Stimulated activated CD8-positive, alpha-beta memory T cell treated with anti-CD3 and anti-CD28 coated beads, Interleukin-4, amount 100 ng/mL, for 4 hours (primary cell): ENCODE measurements at regions not wholly inside any gene's neighbourhood (a gene's known extent, or its start where the extent isn't known, plus 50 kb on each side); places are given as distances from the start of the nearest gene placed in this dataset.

Experiments used
- DNase-seq, 2 donors: peaks; one replicate each; pipeline ENCODE4 v3.0.0-alpha.2; 2020; ENCODE audit warnings: low read depth in 2 of 2, low spot score in 1 of 2

DNA sequence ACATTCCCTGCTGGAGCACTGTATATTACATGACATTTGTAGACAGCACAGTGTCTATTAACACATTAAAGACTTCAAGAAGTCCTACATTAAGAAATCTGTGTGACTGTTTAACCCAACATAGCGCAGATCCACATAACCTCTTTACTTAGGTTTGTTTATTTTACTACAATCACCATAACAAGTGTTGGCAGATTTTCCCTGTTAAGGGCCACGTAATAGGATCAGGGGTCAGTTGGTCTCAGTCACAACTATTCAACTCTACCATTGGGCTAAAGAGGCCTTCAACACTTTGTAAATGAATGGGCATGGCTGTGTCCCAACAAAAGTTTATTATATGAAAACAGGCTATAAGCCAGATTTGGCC lies 51.3 kb upstream of the ADORA2B start:
- DNase-seq = no peak

DNA sequence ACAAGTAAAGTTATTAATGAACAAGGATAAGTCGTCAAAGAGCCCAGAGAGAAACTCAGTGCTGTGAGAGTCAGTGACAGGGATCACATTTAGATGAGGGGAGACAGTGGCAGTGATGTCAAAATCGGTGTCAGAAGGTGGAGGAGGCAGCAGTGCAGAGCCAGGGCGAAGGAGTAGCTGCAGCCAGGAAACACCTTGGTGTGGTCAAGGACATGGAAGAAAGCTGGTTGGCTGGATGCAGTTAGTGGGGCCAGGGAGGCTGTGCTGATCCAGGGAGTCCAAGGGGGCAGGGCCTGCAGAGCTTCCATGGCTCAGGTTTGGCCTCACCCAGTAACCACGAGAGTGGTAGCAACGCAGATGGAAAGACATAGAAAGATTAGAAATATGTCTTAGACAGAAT lies 50.7 kb upstream of the ADORA2B start:
- no peak for DNase-seq

DNA sequence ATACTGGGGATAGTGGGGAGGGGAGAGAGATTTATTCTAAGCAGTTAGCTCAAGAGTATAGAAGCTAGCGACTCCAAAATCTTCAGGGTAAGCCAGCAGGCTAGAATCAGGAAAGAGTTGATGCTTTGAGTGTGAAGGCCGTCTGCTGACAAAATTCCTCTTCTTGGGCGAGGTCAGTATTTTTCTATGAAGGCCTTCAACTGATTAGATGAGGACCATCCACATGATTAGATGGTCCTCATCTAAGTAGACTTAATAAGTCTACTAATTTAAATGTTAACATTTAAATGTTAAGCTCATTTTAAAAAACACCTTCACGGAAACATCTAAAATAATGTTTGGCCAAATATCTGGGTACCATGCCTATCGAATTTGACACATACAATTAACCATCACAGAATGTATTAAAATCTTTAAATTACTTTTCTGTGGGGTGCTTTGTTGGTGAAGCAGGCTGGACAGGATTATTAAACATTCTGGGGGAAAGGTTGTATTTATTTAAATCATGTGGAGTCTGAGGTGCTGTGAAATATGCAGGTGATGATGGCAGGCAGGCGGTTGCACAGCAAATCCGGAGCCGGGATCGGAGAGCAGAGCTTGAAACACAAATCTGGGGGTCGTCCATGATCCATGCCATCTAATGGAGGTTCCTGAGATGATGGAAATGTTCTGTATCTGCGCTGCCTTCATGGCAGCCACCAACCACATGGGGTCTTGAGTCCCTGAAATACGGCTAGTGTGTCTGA lies 49.8 kb upstream of the ADORA2B start:
- DNase-seq = no peak
